ENCODE measurements at regions not wholly inside any gene's neighbourhood (a gene's known extent, or its start where the extent isn't known, plus 50 kb on each side); places are given as distances from the start of the nearest gene placed in this dataset.
A peak's percentile ranks its signal among the peaks of the same experiment; 100 is the strongest.
"Not testable (repeated sequence)": the region's sequence is repeated elsewhere in the genome, so short reads cannot be mapped to it uniquely, and the experiment has no call there.

GRCh38 chr17:72458301-72458700 lies 337.5 kb downstream of the SOX9 start:
- no peak for DNase-seq

DNA sequence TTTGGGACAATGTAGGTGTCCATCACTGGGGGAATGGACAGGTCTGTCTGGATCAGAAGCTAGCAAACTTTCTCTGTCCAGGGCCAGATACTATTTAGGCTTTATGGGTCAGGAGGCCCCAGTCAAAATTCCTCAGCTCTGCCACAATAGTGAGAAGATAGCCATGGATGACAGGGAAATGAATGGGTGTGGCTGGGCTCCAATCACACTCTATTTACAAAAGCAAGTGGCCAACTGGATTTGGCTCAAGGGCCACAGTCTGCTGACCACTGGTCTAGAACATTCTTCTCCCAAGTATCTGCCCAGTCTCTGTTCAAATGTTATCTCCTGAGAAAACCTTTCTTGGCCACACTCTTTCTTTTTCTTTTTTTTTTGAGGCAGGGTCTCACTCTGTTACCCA lies 339.9 kb downstream of the SOX9 start:
- DNase-seq = no peak

- no peak for DNase-seq
Observed at GRCh38 chr17:72461757-72462156, 340.9 kb downstream of the SOX9 start.

- no peak for DNase-seq
Observed at GRCh38 chr17:72462407-72462806, 341.6 kb downstream of the SOX9 start.

DNA sequence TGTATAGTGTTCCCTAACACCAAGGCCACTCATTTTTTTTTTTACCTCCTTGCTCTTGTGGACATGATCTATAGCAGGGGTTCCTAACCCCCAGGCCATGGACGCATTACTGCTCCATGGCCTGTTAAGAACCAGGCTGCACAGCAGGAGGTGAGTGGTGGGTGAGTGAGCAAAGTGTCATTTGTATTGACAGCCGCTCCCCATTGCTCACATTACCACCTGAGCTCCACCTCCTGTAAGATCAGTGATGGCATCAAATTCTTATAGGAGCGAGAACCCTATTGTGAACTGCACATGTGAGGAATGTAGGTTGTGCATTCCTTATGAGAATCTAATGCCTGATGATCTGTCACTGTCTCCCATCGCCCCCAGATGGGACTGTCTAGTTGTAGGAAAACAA lies 342.0 kb downstream of the SOX9 start:
- DNase-seq = no peak

DNA sequence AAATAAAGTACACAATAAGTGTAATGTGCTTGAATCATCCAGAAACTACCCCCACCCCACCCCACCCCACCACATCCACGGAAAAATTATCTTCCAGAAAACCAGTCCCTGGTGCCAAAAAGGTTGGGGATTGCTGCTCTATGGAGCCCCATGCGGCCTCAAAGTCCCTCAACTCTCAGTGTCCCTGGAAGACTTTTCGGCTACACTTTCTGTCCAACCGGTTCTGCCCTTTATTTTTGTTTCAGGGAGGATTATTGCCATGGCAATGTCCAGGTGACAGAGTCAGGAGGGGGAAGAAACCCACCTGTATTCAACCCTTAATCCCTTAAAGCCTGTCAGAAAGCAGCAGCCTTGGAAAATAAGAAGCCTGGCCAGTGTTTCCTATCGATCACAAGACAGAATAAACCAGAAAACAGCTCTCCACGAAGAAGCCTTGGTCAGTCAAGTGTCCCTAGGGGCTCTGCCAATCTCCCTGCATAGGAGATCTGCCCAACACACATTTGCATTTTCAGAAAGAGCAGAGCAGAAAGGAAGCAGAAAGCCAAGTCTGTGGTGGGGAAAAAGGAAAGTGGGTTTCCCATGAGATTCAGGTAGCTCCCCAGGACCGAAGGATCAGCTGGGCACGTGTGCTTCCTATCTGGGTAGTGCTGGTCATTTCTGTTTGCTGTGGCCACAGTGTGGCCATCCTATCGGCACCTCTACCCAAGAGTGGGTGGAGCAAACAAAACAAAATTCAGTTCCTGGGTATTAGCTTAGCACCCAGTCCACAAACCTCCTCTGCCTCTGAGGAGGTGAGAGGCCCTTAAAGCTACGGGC lies 342.7 kb downstream of the SOX9 start:
- DNase-seq = no peak

DNA sequence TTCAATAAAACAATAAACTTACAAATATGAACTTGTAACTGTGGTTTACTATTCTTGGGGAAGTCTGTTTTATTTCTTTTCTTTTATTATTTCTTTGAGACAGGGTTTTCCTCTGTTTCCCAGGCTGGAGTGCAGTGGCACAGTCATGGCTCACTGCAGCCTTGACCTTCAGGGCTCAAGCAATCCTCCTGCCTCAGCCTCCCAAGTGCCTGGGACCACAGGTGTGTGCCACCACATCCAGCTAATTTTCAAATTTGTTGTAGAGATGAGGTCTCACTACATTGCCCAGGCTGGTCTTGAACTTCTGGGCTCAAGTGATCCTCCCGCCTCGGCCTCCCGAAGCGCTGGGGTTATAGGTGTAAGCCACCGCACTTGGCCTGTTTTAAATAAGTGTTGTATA lies 343.4 kb downstream of the SOX9 start:
- not testable (repeated sequence) for DNase-seq

DNA sequence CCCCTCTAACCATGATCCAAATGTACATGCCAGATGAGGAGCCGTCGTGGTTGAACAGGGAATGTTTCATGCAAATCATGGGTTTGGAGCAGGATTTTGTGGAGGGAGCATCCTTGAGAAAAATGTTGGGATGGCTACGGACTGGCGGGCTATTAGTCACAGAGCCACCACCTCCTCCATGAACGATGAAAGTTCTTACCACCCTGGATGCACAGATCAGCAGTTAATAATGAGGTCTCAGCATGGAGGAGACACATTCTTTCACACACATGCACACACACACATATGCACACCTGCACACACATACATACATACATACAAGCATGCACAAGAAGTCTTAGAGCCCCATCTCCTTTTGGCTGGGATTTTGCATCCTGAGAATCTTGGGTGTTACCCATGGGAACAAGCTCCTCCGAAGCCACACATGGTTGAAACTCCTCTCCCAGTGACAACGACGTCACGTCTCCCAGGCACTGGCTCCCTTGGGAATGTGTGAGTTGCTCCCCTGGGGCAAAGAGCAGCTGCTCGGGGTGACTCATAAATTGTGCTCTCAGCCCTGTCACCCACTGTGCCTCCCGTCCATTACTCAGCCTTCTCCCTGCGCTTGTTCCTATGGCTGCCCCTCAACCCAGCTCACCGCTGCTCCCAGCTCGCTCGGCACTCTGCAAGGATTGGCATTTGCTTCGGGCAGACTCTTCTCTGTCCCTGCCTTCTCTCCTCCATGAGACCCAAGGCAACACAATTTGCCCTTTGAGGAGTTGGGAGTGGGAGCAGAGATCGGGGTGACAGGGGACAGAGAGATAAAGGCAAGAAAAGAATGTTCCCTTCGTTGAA lies 344.6 kb downstream of the SOX9 start:
- DNase-seq = no peak

GRCh38 chr17:72466199-72466598 lies 345.4 kb downstream of the SOX9 start:
- no peak for DNase-seq

DNA sequence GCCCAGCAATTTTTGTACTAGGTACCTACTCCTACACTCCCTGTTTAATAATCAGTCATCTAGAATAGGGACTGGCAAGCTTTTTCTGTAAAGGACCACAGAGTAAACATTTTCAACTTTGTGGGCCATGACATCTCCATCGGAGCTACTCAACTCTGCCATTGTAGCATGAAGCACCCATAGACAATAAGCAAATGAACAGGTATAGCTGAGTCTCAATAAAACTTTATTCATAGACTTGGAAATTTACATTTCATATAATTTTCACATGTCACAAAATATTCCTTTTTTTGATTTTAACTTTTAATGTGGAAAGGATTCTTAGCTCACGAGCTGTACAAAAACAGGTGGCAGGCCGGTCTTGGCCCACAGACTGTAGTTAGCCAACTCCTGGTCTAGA lies 345.8 kb downstream of the SOX9 start:
- no peak for DNase-seq

DNA sequence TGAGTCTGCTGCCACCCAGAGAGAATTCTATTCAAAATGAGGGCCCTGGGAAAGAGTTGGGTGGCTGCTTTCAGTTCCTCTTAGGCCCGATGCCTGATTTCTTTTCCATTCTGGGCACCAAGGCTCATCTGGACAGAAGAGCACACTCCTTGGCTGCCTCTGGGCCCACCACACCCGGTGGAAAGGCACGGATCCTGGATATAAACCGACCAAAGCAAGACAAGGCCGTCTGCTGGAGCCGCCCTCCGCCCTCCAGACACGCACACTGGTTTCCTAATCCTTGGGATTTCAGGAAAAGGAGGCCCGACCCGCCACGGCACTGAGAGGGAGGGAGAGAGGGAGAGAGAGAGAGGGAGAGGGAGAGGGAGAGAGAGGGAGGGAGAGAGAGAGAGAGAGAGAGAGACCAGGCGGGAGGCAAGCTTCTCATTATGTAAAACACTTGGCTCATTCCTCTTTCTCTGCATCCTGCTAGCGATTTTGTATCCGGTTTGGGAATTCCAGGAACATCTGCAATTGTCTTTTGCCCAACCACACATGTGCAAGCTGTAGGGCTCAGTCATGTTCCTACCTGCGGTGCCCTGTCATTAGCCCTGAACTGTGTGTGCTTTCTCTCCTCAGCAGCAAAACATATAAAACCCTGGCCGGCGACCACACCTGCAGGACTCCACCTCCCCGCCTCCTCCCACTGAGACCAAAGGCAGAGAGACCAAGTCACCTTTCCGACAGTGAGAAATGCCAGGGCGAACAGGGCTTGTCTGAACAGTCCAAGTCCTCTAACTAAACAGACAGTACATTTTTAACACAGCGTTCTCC lies 347.2 kb downstream of the SOX9 start:
- peak; percentile 74 for DNase-seq

GRCh38 chr17:72468841-72469240 lies 348.0 kb downstream of the SOX9 start:
- no peak for DNase-seq

DNA sequence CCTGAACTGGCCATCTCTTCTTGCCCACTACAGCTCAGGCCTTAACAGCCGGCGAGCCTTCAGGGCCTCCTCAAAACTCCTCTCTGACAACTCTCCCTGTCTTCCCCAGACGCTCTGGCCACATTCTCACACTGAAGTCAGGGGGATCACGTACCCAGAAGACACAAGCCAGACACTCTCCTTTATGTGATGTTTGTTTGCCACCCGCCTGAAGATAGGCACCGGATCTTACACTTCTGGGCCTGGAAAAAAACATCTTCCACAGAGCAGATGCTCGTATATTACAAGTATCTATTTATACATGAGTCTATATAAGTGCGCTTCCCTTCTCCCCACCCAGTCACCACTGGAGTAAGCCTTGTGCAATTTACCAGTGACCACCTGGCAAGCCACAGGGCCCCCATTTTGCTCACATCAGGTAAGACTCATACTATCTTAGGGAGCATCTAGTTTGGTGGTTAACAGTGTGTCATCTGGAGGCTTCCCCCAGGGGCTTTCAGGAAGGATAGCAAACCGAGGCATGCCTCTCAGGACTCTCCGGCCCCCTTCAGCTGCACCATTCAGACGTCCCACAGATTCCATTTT lies 349.4 kb downstream of the SOX9 start:
- no peak for DNase-seq

DNA sequence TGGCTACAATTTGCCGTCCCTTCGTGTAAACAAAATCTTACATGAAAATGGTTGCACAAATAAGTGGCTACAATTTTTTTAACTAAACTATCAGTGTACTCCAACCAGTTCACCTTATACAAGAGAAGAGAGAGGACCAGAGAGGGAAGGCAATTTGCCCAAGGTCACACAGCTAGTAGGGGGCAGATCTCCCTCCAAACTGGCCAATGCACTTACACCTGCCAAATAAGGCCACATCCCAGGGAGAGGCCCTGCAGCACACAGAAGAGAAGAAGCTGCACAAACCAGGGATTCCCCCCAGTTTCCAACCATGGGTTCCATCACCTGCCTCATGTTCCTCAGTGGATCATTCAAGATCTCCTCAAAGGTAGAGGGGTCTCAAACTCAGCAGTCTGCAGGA lies 349.9 kb downstream of the SOX9 start:
- DNase-seq = no peak

DNA sequence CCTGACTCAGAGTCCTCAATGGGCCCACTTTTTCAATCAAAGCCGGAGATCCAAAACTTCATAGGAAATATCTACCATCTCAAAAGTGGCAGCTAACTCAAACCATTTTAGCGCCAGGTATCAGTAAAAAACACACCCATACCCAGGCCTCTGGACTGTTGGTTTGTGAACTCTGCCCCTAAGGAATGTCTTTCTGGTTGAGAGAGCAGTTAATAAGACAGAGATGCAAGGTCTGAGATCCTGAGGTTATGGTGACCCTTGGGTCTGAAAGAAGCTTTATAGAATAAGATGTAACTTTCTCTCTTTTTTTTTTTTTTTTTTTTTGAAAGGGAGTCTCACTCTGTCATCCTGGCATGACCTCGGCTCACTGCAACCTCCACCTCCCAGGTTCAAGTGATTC lies 350.5 kb downstream of the SOX9 start:
- DNase-seq = no peak

DNA sequence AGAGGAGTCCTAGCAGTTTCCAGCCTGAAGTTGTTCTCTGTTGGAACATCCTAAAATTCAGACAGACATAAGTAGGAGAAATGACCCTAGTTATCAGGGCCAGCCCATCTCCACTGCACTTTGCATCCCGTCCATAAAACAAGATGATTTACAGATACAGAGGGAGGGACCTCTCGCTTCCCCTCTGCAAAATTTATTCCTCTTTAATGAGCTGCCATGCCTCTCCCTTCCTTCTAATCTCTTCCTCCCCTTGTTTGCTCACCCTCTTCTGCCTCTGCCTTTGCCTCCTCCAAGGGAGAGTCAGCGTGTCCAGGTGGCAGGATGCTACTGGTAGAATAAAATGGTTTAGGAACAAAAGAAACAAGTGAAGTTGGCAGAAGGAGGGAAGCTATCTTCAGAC lies 351.3 kb downstream of the SOX9 start:
- no peak for DNase-seq

GRCh38 chr17:72472853-72473390 lies 352.1 kb downstream of the SOX9 start:
- not testable (repeated sequence) for DNase-seq

DNA sequence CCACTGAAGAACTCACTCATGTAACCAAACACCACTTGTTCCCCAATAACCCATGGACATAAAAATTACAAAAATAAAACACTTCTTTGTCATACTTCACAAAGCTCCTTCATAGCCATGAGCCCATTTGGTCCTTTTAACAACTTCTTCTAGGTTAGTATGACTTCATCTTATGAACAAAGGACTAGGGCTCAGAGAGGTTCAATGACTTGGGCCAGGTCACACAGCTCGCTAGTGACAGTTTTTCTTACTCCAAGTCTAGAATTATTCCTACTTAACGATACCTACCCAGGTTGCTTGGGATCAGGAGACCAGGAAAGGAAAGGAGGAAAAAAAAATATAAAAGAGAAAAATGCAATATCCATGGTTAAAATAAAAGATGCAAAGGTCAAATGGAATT lies 353.4 kb downstream of the SOX9 start:
- DNase-seq = no peak

DNA sequence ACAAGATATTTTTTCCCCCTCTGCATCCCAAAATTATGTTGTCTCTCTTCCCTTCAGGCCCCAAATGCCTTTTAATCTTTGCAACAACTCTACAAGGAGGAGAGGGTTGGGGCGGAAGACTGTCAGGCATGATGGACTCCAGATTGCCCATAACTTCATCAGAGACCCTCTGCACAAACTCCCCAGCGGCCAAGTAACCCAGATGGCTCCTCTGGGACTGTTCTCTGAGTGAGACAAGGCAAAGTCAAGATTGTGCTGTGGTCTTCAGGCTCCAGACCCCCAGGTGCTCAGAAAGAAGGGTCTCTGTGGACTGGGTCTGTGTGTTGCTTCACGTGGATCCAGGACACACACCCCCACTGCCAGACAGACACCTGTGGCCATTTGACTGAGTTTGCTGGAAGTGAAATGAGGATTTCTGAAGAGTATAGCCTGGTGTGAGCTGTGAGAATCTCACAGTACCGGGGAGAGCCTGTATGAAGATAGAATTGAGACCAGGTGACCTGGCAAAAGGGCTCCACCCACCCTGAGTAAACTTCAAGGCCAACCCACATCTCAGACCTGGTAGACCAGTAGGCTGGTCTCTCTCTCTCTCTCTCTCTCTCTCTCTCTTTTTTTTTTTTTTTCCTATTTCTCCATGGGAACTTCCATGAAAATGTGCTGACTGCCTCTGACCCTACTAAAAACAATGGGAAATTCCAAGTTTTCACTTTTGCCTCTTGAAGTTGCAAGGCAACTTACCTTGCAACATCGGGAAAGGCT lies 354.1 kb downstream of the SOX9 start:
- DNase-seq = no peak

- DNase-seq = no peak
Observed at GRCh38 chr17:72476134-72476533, 355.3 kb downstream of the SOX9 start.

DNA sequence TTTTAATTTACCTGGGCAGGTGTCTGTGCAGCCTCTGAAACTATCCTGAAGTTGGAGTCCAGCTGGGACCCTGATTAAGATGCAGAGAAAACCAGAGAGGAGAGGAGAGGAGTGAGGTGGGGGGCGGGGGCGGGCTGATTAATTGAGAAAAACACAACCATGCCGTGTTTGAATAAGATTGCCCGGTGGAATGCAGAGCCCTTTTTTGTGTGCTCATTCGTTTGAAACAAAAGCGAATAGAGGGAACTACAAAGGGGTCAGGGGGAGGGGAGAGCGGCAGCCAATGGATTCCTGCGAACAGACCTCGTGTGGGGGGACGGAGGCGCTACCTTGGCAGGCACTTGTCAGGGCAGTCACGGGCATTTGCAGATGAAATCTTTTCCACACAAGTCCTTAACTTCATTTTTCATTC lies 355.8 kb downstream of the SOX9 start:
- DNase-seq = no peak

- DNase-seq = no peak
Observed at GRCh38 chr17:72477491-72477890, 356.7 kb downstream of the SOX9 start.

Measured in hindlimb muscle (tissue), 1 donor.